C4-2B (cell line): ENCODE measurements at regions not wholly inside any gene's neighbourhood (a gene's known extent, or its start where the extent isn't known, plus 50 kb on each side); places are given as distances from the start of the nearest gene placed in this dataset.
A peak's percentile ranks its signal among the peaks of the same experiment; 100 is the strongest.

Experiments
- H3K27ac ChIP-seq: fragments of 450-650 bp; 2 replicates; pipeline ENCODE4 v1.5.1; 2017
- ZFX ChIP-seq: fragments of 450-650 bp; IDR thresholded peaks from 2 replicates; pipeline ENCODE4 v1.6.1; 2017
- TF ChIP-seq, protein P1 (sequence below): fragments of 450-650 bp; conservative IDR thresholded peaks from 2 replicates; pipeline ENCODE4 v1.5.1; 2017; ENCODE audit warnings: mild to moderate bottlenecking

DNA sequence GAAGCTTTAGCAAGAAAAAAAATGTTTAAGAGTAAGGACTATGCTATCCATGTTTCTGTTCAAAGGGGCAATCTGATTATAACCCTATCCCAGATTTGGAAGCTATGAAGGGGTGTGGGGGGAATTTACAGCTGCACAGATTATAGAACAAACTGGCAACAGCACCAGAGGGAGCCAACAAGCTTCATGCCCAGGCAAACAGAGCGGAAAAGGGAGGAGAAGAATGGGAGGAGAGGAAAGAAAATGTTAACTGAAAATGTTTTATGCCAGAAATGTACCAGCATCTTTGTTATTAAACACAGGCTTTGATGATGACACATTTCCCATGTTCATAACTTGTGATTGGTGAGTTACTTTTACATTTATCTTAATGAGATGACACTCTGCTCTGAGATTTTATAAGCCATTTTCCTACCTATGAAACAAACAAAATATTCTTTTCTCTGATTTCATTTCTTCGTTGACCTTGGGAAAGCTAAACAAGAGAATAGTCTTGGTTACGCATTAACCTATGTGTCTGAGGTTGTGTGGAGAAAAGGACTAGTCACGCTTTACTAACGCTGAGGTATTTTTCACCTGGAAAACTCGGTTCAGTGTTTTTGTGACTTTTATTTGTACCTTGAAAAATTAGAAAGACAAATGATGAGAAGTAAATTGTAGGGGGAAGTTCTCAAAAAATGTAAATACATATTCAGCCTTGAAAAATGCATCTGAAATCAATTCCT lies 235.8 kb upstream of the MIR17HG start:
- no peak overlapping the region for H3K27ac ChIP-seq
- TF ChIP-seq ZFX: no peak
- TF ChIP-seq, protein P1, sequence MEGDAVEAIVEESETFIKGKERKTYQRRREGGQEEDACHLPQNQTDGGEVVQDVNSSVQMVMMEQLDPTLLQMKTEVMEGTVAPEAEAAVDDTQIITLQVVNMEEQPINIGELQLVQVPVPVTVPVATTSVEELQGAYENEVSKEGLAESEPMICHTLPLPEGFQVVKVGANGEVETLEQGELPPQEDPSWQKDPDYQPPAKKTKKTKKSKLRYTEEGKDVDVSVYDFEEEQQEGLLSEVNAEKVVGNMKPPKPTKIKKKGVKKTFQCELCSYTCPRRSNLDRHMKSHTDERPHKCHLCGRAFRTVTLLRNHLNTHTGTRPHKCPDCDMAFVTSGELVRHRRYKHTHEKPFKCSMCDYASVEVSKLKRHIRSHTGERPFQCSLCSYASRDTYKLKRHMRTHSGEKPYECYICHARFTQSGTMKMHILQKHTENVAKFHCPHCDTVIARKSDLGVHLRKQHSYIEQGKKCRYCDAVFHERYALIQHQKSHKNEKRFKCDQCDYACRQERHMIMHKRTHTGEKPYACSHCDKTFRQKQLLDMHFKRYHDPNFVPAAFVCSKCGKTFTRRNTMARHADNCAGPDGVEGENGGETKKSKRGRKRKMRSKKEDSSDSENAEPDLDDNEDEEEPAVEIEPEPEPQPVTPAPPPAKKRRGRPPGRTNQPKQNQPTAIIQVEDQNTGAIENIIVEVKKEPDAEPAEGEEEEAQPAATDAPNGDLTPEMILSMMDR: no peak

DNA sequence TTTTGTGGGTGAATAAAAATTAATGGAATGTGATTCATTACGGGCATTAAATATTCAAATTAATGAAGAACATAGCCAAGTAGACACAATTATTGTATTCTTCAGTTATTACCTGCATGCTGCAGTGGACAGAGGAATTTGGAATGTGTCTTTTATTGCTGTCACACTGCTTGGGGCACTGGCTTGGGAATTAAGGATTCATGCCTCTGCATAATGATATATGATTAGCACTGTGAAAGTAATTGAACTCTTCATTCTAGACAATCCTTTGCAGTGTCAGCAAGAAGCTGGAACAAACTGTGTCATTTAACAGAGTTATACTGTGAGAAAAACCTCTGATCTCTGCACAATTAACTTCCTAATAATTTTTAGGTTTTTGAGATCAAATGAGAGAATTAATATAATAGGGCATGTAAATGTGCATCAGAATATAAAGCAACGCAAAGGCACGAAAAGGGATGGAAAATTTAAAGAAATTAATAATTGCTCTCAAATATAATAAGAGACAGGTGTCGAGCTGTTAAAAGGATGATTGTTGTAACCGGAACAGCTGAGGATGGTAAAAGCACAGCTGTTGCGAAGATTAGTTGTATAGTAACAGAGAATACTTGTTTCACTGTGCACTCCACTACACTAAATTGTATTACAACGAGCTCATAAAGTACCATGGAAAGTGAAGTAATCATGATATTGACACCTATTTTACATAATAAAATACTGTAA lies 235.1 kb upstream of the MIR17HG start:
- no peak overlapping the region for H3K27ac ChIP-seq
- no peak for TF ChIP-seq ZFX
- TF ChIP-seq, protein P1: no peak

DNA sequence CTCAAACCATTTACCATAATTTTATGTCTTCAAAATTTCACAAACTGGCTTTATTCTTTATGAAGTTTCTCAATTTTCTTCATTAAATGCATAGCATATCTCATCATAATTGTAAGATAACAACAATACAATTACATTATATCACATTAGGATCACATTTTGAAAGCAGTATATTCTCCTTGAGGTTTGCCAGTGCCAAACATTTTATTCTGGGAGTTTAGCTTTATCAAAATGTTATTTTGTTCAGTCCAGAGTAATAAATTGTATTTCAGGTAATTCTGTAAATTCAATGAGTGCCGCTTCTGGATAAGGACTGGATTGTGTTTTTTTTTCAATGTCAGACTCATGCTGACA lies 234.6 kb upstream of the MIR17HG start:
- TF ChIP-seq, protein P1: no peak
- no peak for TF ChIP-seq ZFX
- no peak overlapping the region for H3K27ac ChIP-seq

DNA sequence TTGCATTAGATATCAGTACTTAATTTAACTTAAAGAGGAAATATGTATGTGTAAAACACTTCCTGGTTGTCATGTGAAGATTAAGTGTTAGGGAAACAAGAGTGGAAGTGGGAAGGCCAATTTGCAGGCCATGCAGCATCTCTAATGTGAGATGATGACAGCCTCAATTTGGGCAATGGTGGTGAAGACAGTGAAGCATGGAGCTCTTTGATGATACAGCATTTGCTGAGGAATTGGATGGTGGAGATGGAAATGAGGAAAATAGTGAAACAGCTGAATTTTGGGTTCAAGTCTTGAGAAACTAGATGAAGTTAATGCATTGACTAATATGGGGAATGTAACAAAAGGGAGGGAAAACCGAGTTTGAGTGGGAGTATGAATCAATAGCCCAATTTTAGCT lies 231.7 kb upstream of the MIR17HG start:
- no peak for TF ChIP-seq ZFX
- TF ChIP-seq, protein P1: no peak
- H3K27ac ChIP-seq: peak overlapping the region; percentile 35; the same call in 1 of the 2 replicates

DNA sequence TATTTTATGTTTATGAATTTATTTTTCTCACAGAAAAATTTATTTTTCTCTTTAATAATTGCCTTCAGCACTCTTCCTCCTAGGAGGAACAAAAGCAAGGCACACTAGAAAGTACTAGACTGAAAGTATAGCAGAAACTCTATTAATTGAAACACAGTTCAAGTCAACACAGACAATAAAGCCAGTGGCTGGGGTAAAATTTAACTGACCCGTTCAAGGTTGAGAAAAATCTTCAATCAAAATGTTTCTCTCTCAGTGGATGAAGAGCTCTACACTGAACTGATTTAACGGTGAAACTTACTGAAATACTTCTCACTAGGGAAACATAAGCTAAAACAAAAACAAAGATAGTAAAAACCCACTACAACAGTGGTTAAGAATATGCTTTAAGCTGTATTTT lies 230.1 kb upstream of the MIR17HG start:
- TF ChIP-seq, protein P1: no peak
- no peak for TF ChIP-seq ZFX
- H3K27ac ChIP-seq: no peak overlapping the region

DNA sequence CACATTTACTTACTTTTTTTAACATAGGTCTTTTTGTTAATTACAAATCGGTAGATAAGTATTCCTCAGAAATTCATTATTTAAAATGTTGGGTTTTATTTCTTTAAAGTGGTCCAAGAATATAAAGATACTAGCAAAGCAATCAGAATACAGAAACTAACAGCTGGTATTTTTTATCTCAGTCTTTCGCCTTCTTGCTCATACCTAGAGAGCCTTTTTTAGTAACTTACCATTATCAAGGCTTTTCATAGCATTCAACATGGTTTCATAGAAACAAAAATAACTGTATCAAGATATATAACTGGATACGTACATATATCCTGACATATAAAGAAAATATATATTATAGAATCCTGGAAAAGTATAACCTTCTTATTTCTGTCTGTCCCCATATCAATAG lies 227.8 kb upstream of the MIR17HG start:
- no peak overlapping the region for H3K27ac ChIP-seq
- no peak for TF ChIP-seq ZFX
- TF ChIP-seq, protein P1: no peak

DNA sequence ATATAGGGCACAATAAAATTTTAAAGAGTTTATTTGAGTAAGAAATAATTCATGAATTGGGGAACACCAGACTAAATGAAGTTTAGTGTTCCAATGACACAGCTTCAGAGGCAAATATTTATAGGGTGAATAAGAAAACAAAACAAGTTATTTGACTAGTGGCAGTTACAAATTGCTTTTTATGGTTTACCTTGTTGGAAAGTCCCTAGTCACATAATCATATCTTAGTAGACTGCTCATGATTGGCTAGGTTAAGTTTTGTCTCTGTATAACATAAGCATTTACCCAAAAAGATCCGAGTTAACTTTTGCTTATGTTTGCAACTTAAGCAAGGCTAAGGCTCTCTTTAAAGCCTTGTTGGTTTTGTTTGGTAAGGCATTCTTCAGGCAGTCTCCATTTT lies 224.7 kb upstream of the MIR17HG start:
- H3K27ac ChIP-seq: no peak overlapping the region
- TF ChIP-seq ZFX: no peak
- TF ChIP-seq, protein P1: no peak
